Hepatocyte (in vitro differentiated cells): ENCODE measurements at regions not wholly inside any gene's neighbourhood (a gene's known extent, or its start where the extent isn't known, plus 50 kb on each side); places are given as distances from the start of the nearest gene placed in this dataset.

ENCODE experiments used
- EZH2 ChIP-seq: fragments of 200-600 bp; sonication (generic); IDR thresholded peaks from 2 replicates; pipeline ENCODE4 v1.6.1; 2016; ENCODE audit warnings: antibody characterized with exemption, mild to moderate bottlenecking, borderline replicate concordance
- EZH2phosphoT487 ChIP-seq: fragments of 200-600 bp; sonication (generic); IDR thresholded peaks from one replicate; pipeline ENCODE4 v1.6.1; 2018; ENCODE audit warnings: antibody characterized with exemption, mild to moderate bottlenecking, low read depth, moderate library complexity; ENCODE audit not compliant: unreplicated experiment, severe bottlenecking
- TF ChIP-seq, protein P1 (sequence below): fragments of 200-600 bp; sonication (generic); IDR thresholded peaks from 2 replicates; pipeline ENCODE4 v1.5.1; 2016; ENCODE audit warnings: antibody characterized with exemption, mild to moderate bottlenecking; ENCODE audit not compliant: poor library complexity

DNA sequence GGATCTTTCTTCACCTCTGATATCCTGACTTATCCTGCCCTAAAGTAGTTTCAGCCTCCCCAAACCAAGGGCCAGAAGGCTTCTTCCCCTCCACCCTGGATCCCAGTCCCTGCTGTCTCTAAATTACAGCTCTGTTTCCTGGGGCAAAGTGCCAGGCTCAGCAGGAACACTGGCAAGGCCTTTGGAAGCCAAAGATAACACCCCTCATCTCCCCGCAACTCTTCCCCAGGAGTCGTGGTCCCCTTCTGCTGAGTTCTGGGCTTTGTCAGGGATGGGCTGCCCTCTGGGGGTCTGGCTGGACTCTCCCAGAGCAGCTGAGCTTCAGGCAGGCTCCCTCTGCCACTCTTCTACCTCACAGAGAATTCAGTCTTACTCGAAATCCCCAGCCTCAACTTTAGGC, 53.8 kb upstream of the AMPD3 start:
- TF ChIP-seq, protein P1, sequence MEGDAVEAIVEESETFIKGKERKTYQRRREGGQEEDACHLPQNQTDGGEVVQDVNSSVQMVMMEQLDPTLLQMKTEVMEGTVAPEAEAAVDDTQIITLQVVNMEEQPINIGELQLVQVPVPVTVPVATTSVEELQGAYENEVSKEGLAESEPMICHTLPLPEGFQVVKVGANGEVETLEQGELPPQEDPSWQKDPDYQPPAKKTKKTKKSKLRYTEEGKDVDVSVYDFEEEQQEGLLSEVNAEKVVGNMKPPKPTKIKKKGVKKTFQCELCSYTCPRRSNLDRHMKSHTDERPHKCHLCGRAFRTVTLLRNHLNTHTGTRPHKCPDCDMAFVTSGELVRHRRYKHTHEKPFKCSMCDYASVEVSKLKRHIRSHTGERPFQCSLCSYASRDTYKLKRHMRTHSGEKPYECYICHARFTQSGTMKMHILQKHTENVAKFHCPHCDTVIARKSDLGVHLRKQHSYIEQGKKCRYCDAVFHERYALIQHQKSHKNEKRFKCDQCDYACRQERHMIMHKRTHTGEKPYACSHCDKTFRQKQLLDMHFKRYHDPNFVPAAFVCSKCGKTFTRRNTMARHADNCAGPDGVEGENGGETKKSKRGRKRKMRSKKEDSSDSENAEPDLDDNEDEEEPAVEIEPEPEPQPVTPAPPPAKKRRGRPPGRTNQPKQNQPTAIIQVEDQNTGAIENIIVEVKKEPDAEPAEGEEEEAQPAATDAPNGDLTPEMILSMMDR: no peak
- TF ChIP-seq EZH2 (no peak), EZH2phosphoT487 (no peak)
